ENCODE measurements at regions not wholly inside any gene's neighbourhood (a gene's known extent, or its start where the extent isn't known, plus 50 kb on each side); places are given as distances from the start of the nearest gene placed in this dataset.

- Histone ChIP-seq H2AFZ (no peak overlapping the region), H3K27ac (no peak overlapping the region), H3K79me2 (ENCODE audit: insufficient read depth) (no peaks in the 10 kb centered on the region), H3K4me2 (ENCODE audit: unreplicated experiment) (no peak overlapping the region), H3F3A (ENCODE audit: insufficient read depth) (no peaks in the 10 kb centered on the region), H3K4me1 (ENCODE audit: insufficient read depth) (no peaks in the 10 kb centered on the region), H3K4me3 (no peak overlapping the region), H3K9ac (no peak overlapping the region), H4K20me1 (ENCODE audit: insufficient read depth) (no peaks in the 10 kb centered on the region), H3K9me3 (ENCODE audit: low read depth) (no peaks in the 10 kb centered on the region), H3K36me3 (ENCODE audit: low read depth) (no peaks in the 10 kb centered on the region), H3K9me2 (ENCODE audit: insufficient read depth) (no peaks in the 10 kb centered on the region), H3K27me3 (replicated peaks; ENCODE audit: insufficient read depth) (no peaks in the 10 kb centered on the region)
- 17 to 21% methylated on average over 3 of the region's 3 CpGs for WGBS, 2 experiments (ENCODE audit: low coverage in 1 of 2, low lambda C conversion rate in 2 of 2, missing lambda C conversion rate in 2 of 2)
- in situ Hi-C loops (cut with MboI) = no loop called here
- TF ChIP-seq EZH2 (IDR thresholded peaks at IDR 0.05; ENCODE audit: insufficient read depth, poor library complexity, severe bottlenecking) = no peak
- no peak for DNase-seq
These were observed 119.8 kb upstream of the PDE10A start for GRCh38 chr6:165782812-165783211.

- Histone ChIP-seq H3K9me2 (ENCODE audit: insufficient read depth) (no peaks in the 10 kb centered on the region), H2AFZ (no peak overlapping the region), H3K4me2 (ENCODE audit: unreplicated experiment) (no peak overlapping the region), H3K9ac (no peak overlapping the region), H3K27ac (no peak overlapping the region), H3K9me3 (ENCODE audit: low read depth) (no peaks in the 10 kb centered on the region), H3F3A (ENCODE audit: insufficient read depth) (no peaks in the 10 kb centered on the region), H3K4me1 (ENCODE audit: insufficient read depth) (no peaks in the 10 kb centered on the region), H3K79me2 (ENCODE audit: insufficient read depth) (no peaks in the 10 kb centered on the region), H3K36me3 (ENCODE audit: low read depth) (no peaks in the 10 kb centered on the region), H3K27me3 (replicated peaks; ENCODE audit: insufficient read depth) (no peaks in the 10 kb centered on the region), H3K4me3 (no peak overlapping the region), H4K20me1 (ENCODE audit: insufficient read depth) (no peaks in the 10 kb centered on the region)
- in situ Hi-C loops (cut with MboI) = no loop called here
- no peak for TF ChIP-seq EZH2phosphoT487 (IDR thresholded peaks at IDR 0.05; ENCODE audit: insufficient read depth, low read depth)
- no peak for TF ChIP-seq EZH2 (IDR thresholded peaks at IDR 0.05; ENCODE audit: insufficient read depth, poor library complexity, severe bottlenecking)
- WGBS, 2 experiments (ENCODE audit: low coverage in 1 of 2, low lambda C conversion rate in 2 of 2, missing lambda C conversion rate in 2 of 2) = 13 to 14% methylated on average over 8 of the region's 8 CpGs
- no peak for DNase-seq
These were observed 119.1 kb upstream of the PDE10A start for GRCh38 chr6:165782134-165782533.

- H2AFZ ChIP-seq = no peak overlapping the region
- no peaks in the 10 kb centered on the region for H3K4me1 ChIP-seq (ENCODE audit: insufficient read depth)
These were observed 114.6 kb upstream of the PDE10A start for GRCh38 chr6:165777680-165778079.

GRCh38 chr6:165776691-165777090 is 113.7 kb upstream of the PDE10A start:
- no peak overlapping the region for H2AFZ ChIP-seq
- no peaks in the 10 kb centered on the region for H4K20me1 ChIP-seq (ENCODE audit: insufficient read depth)
- H3K4me1 ChIP-seq (ENCODE audit: insufficient read depth) = no peaks in the 10 kb centered on the region
- WGBS, 2 experiments (ENCODE audit: low coverage in 1 of 2, low lambda C conversion rate in 2 of 2, missing lambda C conversion rate in 2 of 2) = 7 to 14% methylated on average over 5 of the region's 5 CpGs
- H3K4me3 ChIP-seq = no peak overlapping the region
- in situ Hi-C loops (cut with MboI) = no loop called here
- H3K9me2 ChIP-seq (ENCODE audit: insufficient read depth) = no peaks in the 10 kb centered on the region
- no peak overlapping the region for H3K27ac ChIP-seq
- TF ChIP-seq EZH2phosphoT487 (IDR thresholded peaks at IDR 0.05; ENCODE audit: insufficient read depth, low read depth) (no peak), EZH2 (IDR thresholded peaks at IDR 0.05; ENCODE audit: insufficient read depth, poor library complexity, severe bottlenecking) (no peak)
- no peak overlapping the region for H3K9ac ChIP-seq
- H3K79me2 ChIP-seq (ENCODE audit: insufficient read depth) = no peaks in the 10 kb centered on the region
- H3K9me3 ChIP-seq (ENCODE audit: low read depth) = no peaks in the 10 kb centered on the region
- no peak overlapping the region for H3K4me2 ChIP-seq (ENCODE audit: unreplicated experiment)
- no peaks in the 10 kb centered on the region for H3K27me3 ChIP-seq (replicated peaks; ENCODE audit: insufficient read depth)
- no peaks in the 10 kb centered on the region for H3K36me3 ChIP-seq (ENCODE audit: low read depth)
- H3F3A ChIP-seq (ENCODE audit: insufficient read depth) = no peaks in the 10 kb centered on the region
- DNase-seq = no peak

More at GRCh38 chr6:165777680-165778079, 114.6 kb upstream of the PDE10A start:
- Histone ChIP-seq H3K4me3 (no peak overlapping the region), H3K36me3 (ENCODE audit: low read depth) (no peaks in the 10 kb centered on the region), H3K9ac (no peak overlapping the region), H3F3A (ENCODE audit: insufficient read depth) (no peaks in the 10 kb centered on the region), H3K4me2 (ENCODE audit: unreplicated experiment) (no peak overlapping the region), H3K27ac (no peak overlapping the region), H4K20me1 (ENCODE audit: insufficient read depth) (no peaks in the 10 kb centered on the region), H3K9me2 (ENCODE audit: insufficient read depth) (no peaks in the 10 kb centered on the region), H3K9me3 (ENCODE audit: low read depth) (no peaks in the 10 kb centered on the region), H3K79me2 (ENCODE audit: insufficient read depth) (no peaks in the 10 kb centered on the region), H3K27me3 (replicated peaks; ENCODE audit: insufficient read depth) (no peaks in the 10 kb centered on the region)
- no peak for TF ChIP-seq EZH2 (IDR thresholded peaks at IDR 0.05; ENCODE audit: insufficient read depth, poor library complexity, severe bottlenecking)
- TF ChIP-seq EZH2phosphoT487 (IDR thresholded peaks at IDR 0.05; ENCODE audit: insufficient read depth, low read depth) = no peak
- WGBS, 2 experiments (ENCODE audit: low coverage in 1 of 2, low lambda C conversion rate in 2 of 2, missing lambda C conversion rate in 2 of 2) = 71 to 76% methylated on average over 3 of the region's 3 CpGs
- no peak for DNase-seq
- in situ Hi-C loops (cut with MboI) = no loop called here

- Histone ChIP-seq H3K9me2 (ENCODE audit: insufficient read depth) (no peaks in the 10 kb centered on the region), H3F3A (ENCODE audit: insufficient read depth) (no peaks in the 10 kb centered on the region), H3K36me3 (ENCODE audit: low read depth) (no peaks in the 10 kb centered on the region), H3K4me2 (ENCODE audit: unreplicated experiment) (no peak overlapping the region), H3K79me2 (ENCODE audit: insufficient read depth) (no peaks in the 10 kb centered on the region), H2AFZ (no peak overlapping the region), H3K9ac (no peak overlapping the region), H3K4me1 (ENCODE audit: insufficient read depth) (no peaks in the 10 kb centered on the region), H3K27me3 (replicated peaks; ENCODE audit: insufficient read depth) (no peaks in the 10 kb centered on the region), H4K20me1 (ENCODE audit: insufficient read depth) (no peaks in the 10 kb centered on the region), H3K9me3 (ENCODE audit: low read depth) (no peaks in the 10 kb centered on the region), H3K27ac (no peak overlapping the region), H3K4me3 (no peak overlapping the region)
- WGBS, 2 experiments (ENCODE audit: low coverage in 1 of 2, low lambda C conversion rate in 2 of 2, missing lambda C conversion rate in 2 of 2) = 2 to 4% methylated on average over 3 of the region's 3 CpGs
- no peak for DNase-seq
- TF ChIP-seq EZH2 (IDR thresholded peaks at IDR 0.05; ENCODE audit: insufficient read depth, poor library complexity, severe bottlenecking) = no peak
- no peak for TF ChIP-seq EZH2phosphoT487 (IDR thresholded peaks at IDR 0.05; ENCODE audit: insufficient read depth, low read depth)
- in situ Hi-C loops (cut with MboI) = no loop called here
These were observed 112.7 kb upstream of the PDE10A start for GRCh38 chr6:165775721-165776120.
